Lower leg skin (tissue), 3 donors: ENCODE measurements at regions not wholly inside any gene's neighbourhood (a gene's known extent, or its start where the extent isn't known, plus 50 kb on each side); places are given as distances from the start of the nearest gene placed in this dataset.

Source experiments
- POLR2A ChIP-seq, 2 donors: fragments of 450-650 bp; IDR thresholded peaks; one replicate each; pipeline ENCODE4 v1.6.1; 2016 to 2017; ENCODE audit warnings: antibody characterized with exemption in 2 of 2, mild to moderate bottlenecking in 1 of 2, moderate library complexity in 1 of 2
- TF ChIP-seq, protein P1 (sequence below), 3 donors: fragments of 450-650 bp; IDR thresholded peaks; one replicate each; pipeline ENCODE4 v1.5.1; 2016; ENCODE audit warnings: antibody characterized with exemption in 3 of 3, mild to moderate bottlenecking in 3 of 3, moderate library complexity in 2 of 3

- TF ChIP-seq, protein P1, sequence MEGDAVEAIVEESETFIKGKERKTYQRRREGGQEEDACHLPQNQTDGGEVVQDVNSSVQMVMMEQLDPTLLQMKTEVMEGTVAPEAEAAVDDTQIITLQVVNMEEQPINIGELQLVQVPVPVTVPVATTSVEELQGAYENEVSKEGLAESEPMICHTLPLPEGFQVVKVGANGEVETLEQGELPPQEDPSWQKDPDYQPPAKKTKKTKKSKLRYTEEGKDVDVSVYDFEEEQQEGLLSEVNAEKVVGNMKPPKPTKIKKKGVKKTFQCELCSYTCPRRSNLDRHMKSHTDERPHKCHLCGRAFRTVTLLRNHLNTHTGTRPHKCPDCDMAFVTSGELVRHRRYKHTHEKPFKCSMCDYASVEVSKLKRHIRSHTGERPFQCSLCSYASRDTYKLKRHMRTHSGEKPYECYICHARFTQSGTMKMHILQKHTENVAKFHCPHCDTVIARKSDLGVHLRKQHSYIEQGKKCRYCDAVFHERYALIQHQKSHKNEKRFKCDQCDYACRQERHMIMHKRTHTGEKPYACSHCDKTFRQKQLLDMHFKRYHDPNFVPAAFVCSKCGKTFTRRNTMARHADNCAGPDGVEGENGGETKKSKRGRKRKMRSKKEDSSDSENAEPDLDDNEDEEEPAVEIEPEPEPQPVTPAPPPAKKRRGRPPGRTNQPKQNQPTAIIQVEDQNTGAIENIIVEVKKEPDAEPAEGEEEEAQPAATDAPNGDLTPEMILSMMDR (IDR thresholded peaks at IDR 0.05), result no peak
- no peak for TF ChIP-seq POLR2A (IDR thresholded peaks at IDR 0.05)
These were observed 84.5 kb upstream of the LRRC7 start for GRCh38 chr1:69483246-69483645.
